H9 (cell line): ENCODE measurements at regions not wholly inside any gene's neighbourhood (a gene's known extent, or its start where the extent isn't known, plus 50 kb on each side); places are given as distances from the start of the nearest gene placed in this dataset.
"Not testable (repeated sequence)": the region's sequence is repeated elsewhere in the genome, so short reads cannot be mapped to it uniquely, and the experiment has no call there.

Experiments used
- DNase-seq: peaks from one replicate; pipeline ENCODE4 v3.0.0-alpha.2; 2017
- H2AFZ ChIP-seq: one replicate; pipeline ENCODE4 v1.6.1; 2013; ENCODE audit warnings: mild to moderate bottlenecking, low read length, control low read depth, moderate library complexity
- H2AK5ac ChIP-seq: 2 replicates; pipeline ENCODE4 v1.6.1; 2013; ENCODE audit warnings: low read length, control low read depth, mixed read lengths; ENCODE audit not compliant: insufficient read length
- H2BK120ac ChIP-seq: one replicate; pipeline ENCODE4 v1.6.1; 2013; ENCODE audit warnings: low read depth, mild to moderate bottlenecking, low read length, control low read depth, inconsistent platforms; ENCODE audit not compliant: poor library complexity, severe bottlenecking
- H2BK12ac ChIP-seq: 2 replicates; pipeline ENCODE4 v1.6.1; 2013; ENCODE audit warnings: low read length, control low read depth, mixed read lengths, low read depth; ENCODE audit not compliant: insufficient read length
- H2BK15ac ChIP-seq: 2 replicates; pipeline ENCODE4 v1.6.1; 2013; ENCODE audit warnings: low read depth, low read length, control low read depth
- H2BK20ac ChIP-seq: one replicate; pipeline ENCODE4 v1.6.1; 2013; ENCODE audit warnings: low read depth, mild to moderate bottlenecking, low read length, control low read depth, inconsistent platforms; ENCODE audit not compliant: poor library complexity, severe bottlenecking
- H2BK5ac ChIP-seq: 2 replicates; pipeline ENCODE4 v1.6.1; 2013; ENCODE audit warnings: low read length, control low read depth, mixed read lengths; ENCODE audit not compliant: insufficient read length
- H3K14ac ChIP-seq: 2 replicates; pipeline ENCODE4 v1.6.1; 2013; ENCODE audit warnings: low read length, control low read depth; ENCODE audit not compliant: insufficient read depth
- H3K18ac ChIP-seq: 2 replicates; pipeline ENCODE4 v1.6.1; 2013; ENCODE audit warnings: low read depth, mild to moderate bottlenecking, mixed read lengths, low read length, control low read depth; ENCODE audit not compliant: insufficient read length
- H3K23ac ChIP-seq: 2 replicates; pipeline ENCODE4 v1.6.1; 2013; ENCODE audit warnings: low read length, control low read depth, mixed read lengths, low read depth; ENCODE audit not compliant: insufficient read length
- H3K23me2 ChIP-seq: 2 replicates; pipeline ENCODE4 v1.6.1; 2013; ENCODE audit warnings: low read depth, mild to moderate bottlenecking, mixed read lengths, low read length, control low read depth; ENCODE audit not compliant: insufficient read length, poor library complexity, severe bottlenecking
- H3K27ac ChIP-seq: 2 replicates; pipeline ENCODE4 v1.5.1; 2013; ENCODE audit warnings: low read length, control low read depth, mixed read lengths, low read depth; ENCODE audit not compliant: insufficient read length
- H3K27me3 ChIP-seq: 2 replicates; pipeline ENCODE4 v1.6.1; 2013; ENCODE audit warnings: low read length, control low read depth, inconsistent platforms; ENCODE audit not compliant: insufficient read depth
- H3K4ac ChIP-seq: 2 replicates; pipeline ENCODE4 v1.6.1; 2013; ENCODE audit warnings: low read depth, mild to moderate bottlenecking, control low read depth, inconsistent platforms, low read length, moderate library complexity
- H3K4me1 ChIP-seq: 2 replicates; pipeline ENCODE4 v1.6.1; 2013; ENCODE audit warnings: low read length, control low read depth, inconsistent platforms; ENCODE audit not compliant: insufficient read depth
- H3K4me2 ChIP-seq: 2 replicates; pipeline ENCODE4 v1.6.1; 2013; ENCODE audit warnings: low read length, control low read depth, mixed read lengths; ENCODE audit not compliant: insufficient read length, insufficient read depth
- H3K56ac ChIP-seq: 2 replicates; pipeline ENCODE4 v1.6.1; 2013; ENCODE audit warnings: low read depth, mild to moderate bottlenecking, mixed read lengths, low read length, control low read depth; ENCODE audit not compliant: insufficient read length
- H3K79me1 ChIP-seq: 2 replicates; pipeline ENCODE4 v1.6.1; 2013; ENCODE audit warnings: low read depth, mild to moderate bottlenecking, moderate library complexity, low read length, control low read depth, inconsistent platforms; ENCODE audit not compliant: insufficient read depth, poor library complexity, severe bottlenecking
- H3K79me2 ChIP-seq: 2 replicates; pipeline ENCODE4 v1.6.1; 2013; ENCODE audit warnings: low read length, control low read depth, inconsistent platforms; ENCODE audit not compliant: insufficient read depth
- H3K9ac ChIP-seq: 2 replicates; pipeline ENCODE4 v1.6.1; 2013; ENCODE audit warnings: low read length, control low read depth, mixed read lengths; ENCODE audit not compliant: insufficient read length; ENCODE audit errors: extremely low read depth
- H3K9me3 ChIP-seq: one replicate; pipeline ENCODE4 v1.6.1; 2013; ENCODE audit warnings: low read depth, low read length, inconsistent platforms; ENCODE audit not compliant: control insufficient read depth
- H3T11ph ChIP-seq: one replicate; pipeline ENCODE4 v1.6.1; 2013; ENCODE audit warnings: mild to moderate bottlenecking, low read length, control low read depth, inconsistent platforms
- H4K20me1 ChIP-seq: one replicate; pipeline ENCODE4 v1.6.1; 2013; ENCODE audit not compliant: control insufficient read depth, insufficient read length, insufficient read depth
- H4K5ac ChIP-seq: 2 replicates; pipeline ENCODE4 v1.6.1; 2013; ENCODE audit warnings: low read depth, mild to moderate bottlenecking, mixed read lengths, low read length, control low read depth; ENCODE audit not compliant: insufficient read length
- H4K8ac ChIP-seq: replicated peaks from 2 replicates; pipeline ENCODE4 v1.6.1; 2013; ENCODE audit warnings: low read length, control low read depth, mixed read lengths, low read depth; ENCODE audit not compliant: insufficient read length
- H4K91ac ChIP-seq: 2 replicates; pipeline ENCODE4 v1.6.1; 2013; ENCODE audit warnings: low read depth, mild to moderate bottlenecking, moderate library complexity, mixed read lengths, low read length, control low read depth; ENCODE audit not compliant: insufficient read length
- H3K27ac Mint-ChIP-seq, 3 experiments: 2 replicates in 2 of 3; 3 replicates in 1 of 3; pipeline ENCODE4 v1.8.0; 2020 to 2021; ENCODE audit warnings: mixed read lengths in 3 of 3, mild to moderate bottlenecking in 1 of 3, moderate library complexity in 1 of 3
- H3K27me3 Mint-ChIP-seq: 2 replicates; pipeline ENCODE4 v1.8.0; 2021; ENCODE audit warnings: low read depth, mild to moderate bottlenecking, moderate library complexity, mixed read lengths
- H3K36me3 Mint-ChIP-seq, 3 experiments: 2 replicates in 2 of 3; 3 replicates in 1 of 3; pipeline ENCODE4 v1.8.0; 2020 to 2021; ENCODE audit warnings: low read depth in 3 of 3, mixed read lengths in 3 of 3; ENCODE audit not compliant: insufficient read depth in 1 of 3
- H3K4me1 Mint-ChIP-seq, 2 experiments: 2 replicates each; pipeline ENCODE4 v1.8.0; 2020; ENCODE audit warnings: mixed read lengths in 2 of 2
- H3K4me3 Mint-ChIP-seq, 2 experiments: 2 replicates in 1 of 2; 3 replicates in 1 of 2; pipeline ENCODE4 v1.8.0; 2020 to 2021; ENCODE audit warnings: mild to moderate bottlenecking in 2 of 2, mixed read lengths in 2 of 2, moderate library complexity in 1 of 2
- H3K9me3 Mint-ChIP-seq, 2 experiments: 2 replicates in 1 of 2; 3 replicates in 1 of 2; pipeline ENCODE4 v1.8.0; 2020; ENCODE audit warnings: mild to moderate bottlenecking in 2 of 2, mixed read lengths in 2 of 2, moderate library complexity in 1 of 2
- CTCF ChIP-seq: fragments of 200-600 bp; sonication (generic); conservative IDR thresholded peaks from 3 replicates; pipeline ENCODE4 v1.8.0; 2021; ENCODE audit warnings: antibody characterized with exemption, mild to moderate bottlenecking
- WGBS: extraction: QIAGEN DNeasy Blood & Tissue Kit; methylation state at CpG from one replicate; pipeline ENCODE4 v1.1.7; 2013; ENCODE audit warnings: missing lambda C conversion rate, low lambda C conversion rate, mixed read lengths; ENCODE audit not compliant: insufficient read length; ENCODE audit errors: extremely low coverage; 5-methylcytosine and 5-hydroxymethylcytosine counted together

- H3K27ac Mint-ChIP-seq = peak overlapping the region in 1 of 3 experiments; percentile 29; a peak in 2 of 7 replicates
These were observed 400.9 kb upstream of the ZNF804A start for GRCh38 chr2:184197413-184197812.

GRCh38 chr2:184198791-184199190 is 399.5 kb upstream of the ZNF804A start:
- not testable (repeated sequence) for H2BK20ac ChIP-seq, H2BK5ac ChIP-seq, H2AFZ ChIP-seq, H3K9ac ChIP-seq, H3K4me3 Mint-ChIP-seq, H2BK15ac ChIP-seq, H3K27me3 Mint-ChIP-seq, H3K14ac ChIP-seq, H3K9me3 ChIP-seq, H3K56ac ChIP-seq, H3K27me3 ChIP-seq, H3K9me3 Mint-ChIP-seq, H3K4me1 ChIP-seq, H4K8ac ChIP-seq, H4K91ac ChIP-seq, H2BK12ac ChIP-seq, H4K5ac ChIP-seq, H3K4me2 ChIP-seq, H3K23ac ChIP-seq, H2BK120ac ChIP-seq, H3K79me2 ChIP-seq, H3K18ac ChIP-seq, H3K23me2 ChIP-seq, H3K79me1 ChIP-seq, H3K4ac ChIP-seq, H3K27ac ChIP-seq, H3T11ph ChIP-seq, H3K36me3 Mint-ChIP-seq, H4K20me1 ChIP-seq, H2AK5ac ChIP-seq
- peak; percentile 61 for DNase-seq
- no CpG with 5 or more reads among the region's 5 CpGs for WGBS
- Mint-ChIP-seq H3K4me1 (peaks cover 12 to 18% of the 10 kb centered on the region in 2 experiments), H3K27ac (peak overlapping the region; percentile 71 to 85 (median 85); a peak in 5 of 7 replicates)

More at GRCh38 chr2:184197413-184197812, 400.9 kb upstream of the ZNF804A start:
- Mint-ChIP-seq H3K4me3 (no peak overlapping the region), H3K4me1 (peaks cover 12 to 18% of the 10 kb centered on the region in 2 experiments), H3K27me3 (no peaks in the 10 kb centered on the region), H3K9me3 (no peaks in the 10 kb centered on the region), H3K36me3 (no peaks in the 10 kb centered on the region)
- no peak overlapping the region for H4K91ac ChIP-seq
- H3K79me2 ChIP-seq = no peaks in the 10 kb centered on the region
- H2BK20ac ChIP-seq = no peak overlapping the region
- no peak overlapping the region for H2AK5ac ChIP-seq
- no peak overlapping the region for H3K9ac ChIP-seq
- H3K23me2 ChIP-seq = no peaks in the 10 kb centered on the region
- H3T11ph ChIP-seq = no peak overlapping the region
- no peak overlapping the region for H4K8ac ChIP-seq
- WGBS = no CpG with 5 or more reads among the region's 5 CpGs
- no peaks in the 10 kb centered on the region for H3K27me3 ChIP-seq
- H3K4me1 ChIP-seq = no peaks in the 10 kb centered on the region; the same call in 1 of the 2 replicates
- no peak overlapping the region for H3K27ac ChIP-seq
- no peak overlapping the region for H2BK15ac ChIP-seq
- TF ChIP-seq CTCF = no peak
- no peak overlapping the region for H3K4ac ChIP-seq
- no peak overlapping the region for H2BK120ac ChIP-seq
- H3K56ac ChIP-seq = no peak overlapping the region
- H4K5ac ChIP-seq = no peak overlapping the region
- no peak overlapping the region for H3K18ac ChIP-seq
- no peaks in the 10 kb centered on the region for H3K79me1 ChIP-seq
- H3K9me3 ChIP-seq = no peaks in the 10 kb centered on the region
- no peaks in the 10 kb centered on the region for H4K20me1 ChIP-seq
- no peak overlapping the region for H3K14ac ChIP-seq
- H3K23ac ChIP-seq = no peak overlapping the region
- no peak overlapping the region for H2AFZ ChIP-seq
- H3K4me2 ChIP-seq = no peak overlapping the region
- H2BK5ac ChIP-seq = no peak overlapping the region
- no peak for DNase-seq
- H2BK12ac ChIP-seq = no peak overlapping the region
